ENCODE measurements at regions not wholly inside any gene's neighbourhood (a gene's known extent, or its start where the extent isn't known, plus 50 kb on each side); places are given as distances from the start of the nearest gene placed in this dataset.
"Not testable (repeated sequence)": the region's sequence is repeated elsewhere in the genome, so short reads cannot be mapped to it uniquely, and the experiment has no call there.

GRCh38 chr15:70240820-70241430 is 143.2 kb upstream of the TLE3 start:
- DNase-seq (ENCODE audit: low spot score): peak; percentile 76

GRCh38 chr15:70240082-70240481 is 142.4 kb upstream of the TLE3 start:
- DNase-seq (ENCODE audit: low spot score): peak; percentile 45

- DNase-seq (ENCODE audit: low spot score): no peak
Observed at GRCh38 chr15:70238917-70239316, 141.2 kb upstream of the TLE3 start.

GRCh38 chr15:70237626-70238025 is 139.9 kb upstream of the TLE3 start:
- no peak for DNase-seq (ENCODE audit: low spot score)

- no peak for DNase-seq (ENCODE audit: low spot score)
Observed at GRCh38 chr15:70236341-70237086, 138.8 kb upstream of the TLE3 start.

- DNase-seq (ENCODE audit: low spot score): no peak
Observed at GRCh38 chr15:70235347-70235746, 137.6 kb upstream of the TLE3 start.

- DNase-seq (ENCODE audit: low spot score): peak; percentile 43
Observed at GRCh38 chr15:70234256-70234905, 136.7 kb upstream of the TLE3 start.

- DNase-seq (ENCODE audit: low spot score): no peak
Observed at GRCh38 chr15:70231484-70231883, 133.8 kb upstream of the TLE3 start.

- not testable (repeated sequence) for DNase-seq (ENCODE audit: low spot score)
Observed at GRCh38 chr15:70227918-70228317, 130.2 kb upstream of the TLE3 start.

GRCh38 chr15:70227147-70227546 is 129.4 kb upstream of the TLE3 start:
- no peak for DNase-seq (ENCODE audit: low spot score)

- no peak for DNase-seq (ENCODE audit: low spot score)
Observed at GRCh38 chr15:70226337-70226980, 128.7 kb upstream of the TLE3 start.

- peak; percentile 47 for DNase-seq (ENCODE audit: low spot score)
Observed at GRCh38 chr15:70225416-70225815, 127.7 kb upstream of the TLE3 start.

- no peak for DNase-seq (ENCODE audit: low spot score)
Observed at GRCh38 chr15:70222606-70223005, 124.9 kb upstream of the TLE3 start.

- DNase-seq (ENCODE audit: low spot score): peak; percentile 20
Observed at GRCh38 chr15:70220490-70221096, 122.9 kb upstream of the TLE3 start.

GRCh38 chr15:70219966-70220365 is 122.2 kb upstream of the TLE3 start:
- peak; percentile 60 for DNase-seq (ENCODE audit: low spot score)

- peak; percentile 53 for DNase-seq (ENCODE audit: low spot score)
Observed at GRCh38 chr15:70219256-70219895, 121.7 kb upstream of the TLE3 start.

- DNase-seq (ENCODE audit: low spot score): peak; percentile 75
Observed at GRCh38 chr15:70217226-70218160, 119.8 kb upstream of the TLE3 start.

- peak; percentile 26 for DNase-seq (ENCODE audit: low spot score)
Observed at GRCh38 chr15:70215951-70216350, 118.2 kb upstream of the TLE3 start.

- DNase-seq (ENCODE audit: low spot score): peak; percentile 59
Observed at GRCh38 chr15:70214941-70215635, 117.4 kb upstream of the TLE3 start.
